GM19455 (cell line): ENCODE measurements at regions not wholly inside any gene's neighbourhood (a gene's known extent, or its start where the extent isn't known, plus 50 kb on each side); places are given as distances from the start of the nearest gene placed in this dataset.
"Not testable (repeated sequence)": the region's sequence is repeated elsewhere in the genome, so short reads cannot be mapped to it uniquely, and the experiment has no call there.

Experiments
- ATAC-seq: cut with Tn5 transposase; IDR thresholded peaks from one replicate; pipeline ENCODE4 v1.9.1; 2021; ENCODE audit not compliant: unreplicated experiment

GRCh38 chr14:25350021-25350420 lies 300.1 kb upstream of the STXBP6 start:
- no peak for ATAC-seq

DNA sequence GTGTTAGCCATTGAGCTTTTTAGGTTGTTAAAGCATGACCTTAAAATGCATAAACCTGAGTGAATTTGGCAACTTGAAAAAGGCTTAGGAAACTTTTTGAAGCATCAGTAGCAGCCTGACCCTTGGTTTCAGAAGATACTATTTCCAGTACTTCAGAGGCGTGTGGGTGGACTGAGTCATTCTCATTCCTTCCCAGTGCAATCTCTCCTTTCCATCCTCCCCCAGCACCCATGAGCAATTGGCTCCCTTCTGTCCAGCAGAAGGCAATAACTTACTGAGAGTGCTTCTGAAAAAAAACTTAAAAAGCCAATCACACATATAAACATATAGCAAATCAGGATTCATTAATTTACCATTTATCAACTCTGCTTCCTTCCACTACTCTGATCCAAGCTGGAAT lies 299.3 kb upstream of the STXBP6 start:
- no peak for ATAC-seq

DNA sequence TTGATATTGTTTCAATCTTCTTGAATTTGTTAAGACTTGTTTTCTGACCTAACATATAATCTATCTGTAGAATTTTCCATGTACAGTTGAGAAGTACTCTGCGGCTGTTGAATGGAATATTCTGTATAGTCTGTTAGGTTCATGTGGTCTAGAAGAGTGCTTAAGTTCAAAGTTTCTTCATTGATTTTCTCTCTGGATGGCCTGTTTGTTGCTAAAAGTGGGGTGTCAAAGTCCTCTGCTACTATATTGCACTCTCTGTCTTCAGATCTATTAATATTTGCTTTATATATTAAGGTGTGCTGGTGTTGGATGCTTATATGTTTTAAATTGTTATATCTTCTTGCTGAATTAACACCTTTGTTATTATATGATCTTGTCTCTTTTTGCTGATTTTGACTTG lies 290.9 kb upstream of the STXBP6 start:
- ATAC-seq, result no peak

DNA sequence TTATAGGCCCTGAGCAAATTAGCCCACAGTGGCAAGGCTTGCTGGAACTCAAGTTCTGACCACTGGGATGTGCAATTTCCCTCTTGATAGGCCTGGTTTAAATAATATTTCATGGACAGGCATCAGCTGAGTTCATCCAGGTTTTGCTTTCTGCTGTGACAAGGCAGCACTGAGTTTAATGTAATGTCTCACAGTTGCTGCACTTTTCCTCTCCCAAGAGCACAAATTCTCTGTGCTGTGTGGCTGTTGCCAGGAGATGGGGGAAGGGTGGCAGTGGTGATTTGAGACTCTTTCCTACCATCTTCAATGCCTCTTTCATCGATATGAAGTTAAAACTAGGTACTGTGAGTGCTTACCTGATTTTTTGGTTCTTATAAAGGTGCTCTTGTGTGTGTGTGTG lies 272.8 kb upstream of the STXBP6 start:
- ATAC-seq, result no peak

DNA sequence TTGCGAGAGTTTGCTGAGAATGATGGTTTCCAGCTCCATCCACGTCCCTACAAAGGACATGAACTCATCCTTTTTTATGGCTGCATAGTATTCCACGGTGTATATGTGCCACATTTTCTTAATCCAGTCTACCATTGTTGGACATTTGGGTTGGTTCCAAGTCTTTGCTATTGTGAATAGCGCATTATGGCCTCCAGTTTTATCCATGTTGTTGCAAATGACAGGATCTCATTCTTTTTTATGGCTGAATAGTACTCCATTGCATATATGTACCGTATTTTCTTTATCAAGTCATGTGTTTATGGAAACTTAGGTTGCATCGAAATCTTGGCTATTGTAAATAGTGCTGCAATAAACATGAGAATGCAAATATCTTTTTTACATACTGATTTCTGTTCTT lies 266.1 kb upstream of the STXBP6 start:
- not testable (repeated sequence) for ATAC-seq

GRCh38 chr14:25308244-25308643 lies 258.3 kb upstream of the STXBP6 start:
- no peak for ATAC-seq

- no peak for ATAC-seq
These were observed 254.0 kb upstream of the STXBP6 start for GRCh38 chr14:25303934-25304333.

DNA sequence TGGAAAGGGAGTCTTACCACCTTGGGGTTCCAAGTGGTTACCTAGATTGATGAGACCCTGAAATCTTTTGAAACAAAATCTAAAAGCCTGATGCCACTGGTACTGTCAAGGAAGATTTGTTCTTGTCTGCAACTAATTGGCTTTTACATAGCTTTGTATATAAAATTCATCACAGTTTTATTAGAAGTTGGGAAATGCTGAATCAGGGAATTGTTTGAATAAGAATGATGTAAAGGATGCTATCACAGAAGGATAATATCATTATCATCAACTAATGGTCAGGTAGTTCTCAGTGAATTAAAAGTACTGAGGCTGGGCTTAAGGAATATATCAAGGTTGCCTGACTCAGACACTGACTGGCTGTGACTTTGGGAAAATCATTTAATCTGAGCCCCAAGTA lies 248.3 kb upstream of the STXBP6 start:
- ATAC-seq, result no peak

GRCh38 chr14:25290154-25290553 lies 240.2 kb upstream of the STXBP6 start:
- not testable (repeated sequence) for ATAC-seq

- no peak for ATAC-seq
These were observed 224.6 kb upstream of the STXBP6 start for GRCh38 chr14:25274529-25274928.

GRCh38 chr14:25267186-25267585 lies 217.2 kb upstream of the STXBP6 start:
- ATAC-seq, result no peak

GRCh38 chr14:25259470-25259869 lies 209.5 kb upstream of the STXBP6 start:
- no peak for ATAC-seq

DNA sequence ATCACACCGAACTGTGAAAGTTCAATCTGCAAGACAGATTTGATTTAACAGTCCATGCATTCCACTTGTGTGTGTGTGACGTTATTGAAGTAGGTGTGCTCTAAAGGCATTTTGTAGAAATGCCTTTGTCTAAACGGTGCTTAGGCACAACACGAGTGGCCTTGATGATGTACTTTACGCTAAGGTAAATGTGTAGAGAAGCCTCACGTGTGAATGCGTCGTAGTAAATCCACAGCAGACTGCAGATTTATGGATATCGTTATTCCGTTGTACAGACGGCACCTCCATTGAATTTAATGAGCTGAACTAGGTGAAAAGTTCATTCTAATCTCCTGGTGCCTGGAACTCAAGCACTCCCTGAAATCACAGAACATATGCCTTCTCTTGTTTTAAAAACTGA lies 202.8 kb upstream of the STXBP6 start:
- no peak for ATAC-seq

GRCh38 chr14:25250516-25250915 lies 200.6 kb upstream of the STXBP6 start:
- ATAC-seq, result no peak

DNA sequence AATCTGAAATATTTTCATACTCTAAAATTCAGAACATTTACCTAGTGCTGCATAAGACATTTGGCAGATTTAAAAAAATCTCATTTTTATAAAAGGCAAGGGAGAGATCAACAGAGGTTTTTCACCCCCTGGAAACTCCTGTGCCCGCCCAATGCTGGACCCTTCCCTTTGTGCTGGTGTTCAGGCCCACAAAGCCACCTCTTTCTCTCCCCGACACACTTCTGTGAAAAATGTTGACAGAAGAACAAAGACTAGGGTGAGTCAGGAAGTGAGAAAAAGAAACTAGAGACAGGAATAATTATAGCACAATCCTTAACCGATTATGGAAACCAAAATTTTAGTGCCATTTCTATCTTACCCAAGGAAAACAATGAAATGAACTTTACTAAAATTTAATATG lies 197.7 kb upstream of the STXBP6 start:
- ATAC-seq, result no peak

GRCh38 chr14:25246751-25247150 lies 196.8 kb upstream of the STXBP6 start:
- no peak for ATAC-seq

DNA sequence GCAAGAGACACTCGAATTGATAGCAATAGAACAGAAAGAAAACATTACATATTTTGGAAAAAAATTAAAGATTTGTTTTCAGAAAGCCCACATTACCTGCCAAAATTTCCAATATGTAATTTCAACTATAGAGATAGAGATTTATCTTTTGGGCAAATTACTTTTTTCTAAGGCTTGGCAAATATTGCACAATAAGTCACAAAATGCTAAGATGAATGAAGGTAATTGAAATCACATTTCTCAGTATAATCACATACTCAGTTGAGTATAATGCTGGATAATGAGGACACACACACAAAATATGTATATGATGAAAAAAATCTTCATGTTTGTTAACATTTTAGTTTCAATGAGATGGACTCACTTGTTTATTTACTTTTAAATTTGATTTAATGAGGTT lies 189.2 kb upstream of the STXBP6 start:
- no peak for ATAC-seq

- no peak for ATAC-seq
These were observed 187.9 kb upstream of the STXBP6 start for GRCh38 chr14:25237845-25238244.

GRCh38 chr14:25233613-25234012 lies 183.7 kb upstream of the STXBP6 start:
- ATAC-seq, result no peak

GRCh38 chr14:25231004-25231403 lies 181.1 kb upstream of the STXBP6 start:
- no peak for ATAC-seq

DNA sequence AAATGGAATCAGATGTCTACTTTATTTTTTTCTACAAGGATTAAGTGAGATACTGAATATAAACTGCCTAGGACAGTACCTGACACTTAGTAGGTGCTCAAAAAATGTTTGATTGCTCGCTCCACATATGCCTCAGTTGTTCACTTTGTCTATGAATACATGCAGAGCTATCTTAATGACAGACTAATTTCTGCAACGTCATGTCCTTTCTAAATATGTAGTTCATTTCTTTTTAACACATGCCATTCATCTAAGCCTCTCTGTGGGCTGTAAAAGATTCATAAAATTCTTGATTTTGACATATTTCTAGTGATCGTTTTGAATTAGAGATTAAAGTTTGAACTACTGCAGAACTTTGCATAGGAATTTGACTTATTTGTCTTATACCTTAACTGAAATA lies 176.3 kb upstream of the STXBP6 start:
- no peak for ATAC-seq

GRCh38 chr14:25222256-25222655 lies 172.3 kb upstream of the STXBP6 start:
- no peak for ATAC-seq

GRCh38 chr14:25220514-25220913 lies 170.6 kb upstream of the STXBP6 start:
- ATAC-seq, result no peak

DNA sequence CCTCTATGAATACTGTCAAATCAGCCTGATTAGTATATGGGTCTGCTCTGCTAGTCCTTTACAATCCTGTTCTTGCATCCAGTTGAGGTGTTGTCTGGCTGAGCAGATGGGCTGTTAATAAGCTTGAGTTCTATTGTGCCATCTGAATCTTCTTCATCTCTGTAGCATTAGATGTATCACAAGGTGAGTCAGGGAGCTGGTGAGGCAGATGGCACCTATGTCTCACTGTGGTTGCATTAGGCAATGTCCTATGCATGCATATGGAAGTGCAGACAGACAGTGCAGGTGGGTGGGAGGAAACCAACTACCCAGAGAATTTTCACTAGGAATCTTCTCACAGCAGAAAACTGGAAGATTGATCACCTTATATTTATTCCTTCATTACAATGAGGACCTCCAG lies 165.7 kb upstream of the STXBP6 start:
- ATAC-seq, result no peak
